SKM-1 treated with dmso at 0.1 percent for 144 hours (cell line): ENCODE measurements at regions not wholly inside any gene's neighbourhood (a gene's known extent, or its start where the extent isn't known, plus 50 kb on each side); places are given as distances from the start of the nearest gene placed in this dataset.
A peak's percentile ranks its signal among the peaks of the same experiment; 100 is the strongest.

Experiments used
- DNase-seq: peaks from one replicate; lab custom pipeline; 2025; ENCODE audit not compliant: unreplicated experiment; lab: John Stamatoyannopoulos, UW

DNA sequence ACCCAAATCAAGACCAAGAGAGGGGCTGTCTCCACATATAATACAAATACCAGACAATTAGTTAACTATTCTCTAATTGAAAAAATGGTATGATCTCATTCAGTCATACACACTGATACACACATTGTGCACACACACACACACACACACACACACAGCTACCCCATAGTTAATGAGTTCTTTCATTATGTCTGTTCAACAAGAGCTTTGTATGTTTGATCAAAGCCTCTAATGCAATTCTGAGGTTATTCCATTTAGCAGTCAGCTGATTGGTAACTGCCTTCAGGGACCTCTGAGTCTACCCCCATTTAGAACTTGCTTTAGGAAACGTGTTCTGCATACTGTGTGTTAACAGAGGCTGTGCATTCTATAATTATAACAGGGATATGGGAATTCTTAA lies 741.4 kb upstream of the LRRTM4 start:
- DNase-seq: no peak

- no peak for DNase-seq
These were observed 742.0 kb upstream of the LRRTM4 start for GRCh38 chr2:78264130-78264529.

DNA sequence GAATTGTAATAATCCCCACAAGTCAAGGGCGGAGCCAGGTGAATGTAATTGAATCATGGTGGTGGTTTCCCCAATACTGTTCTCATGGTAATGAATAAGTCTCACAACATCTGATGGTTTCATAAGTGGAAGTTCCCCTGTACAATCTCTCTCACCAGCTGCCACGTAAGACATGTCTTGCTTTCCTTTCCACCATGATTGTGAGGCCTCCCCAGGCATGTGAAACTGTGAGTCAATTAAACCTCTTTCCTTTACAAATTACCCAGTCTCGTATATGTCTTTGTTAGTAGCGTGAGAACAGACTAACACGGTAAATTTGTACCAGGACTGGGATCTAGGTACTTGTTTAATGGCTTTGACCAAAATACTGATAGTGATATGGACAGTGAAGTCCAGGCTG lies 744.3 kb upstream of the REG3G start:
- no peak for DNase-seq

GRCh38 chr2:78290581-78291214 lies 734.8 kb upstream of the REG3G start:
- DNase-seq: no peak

DNA sequence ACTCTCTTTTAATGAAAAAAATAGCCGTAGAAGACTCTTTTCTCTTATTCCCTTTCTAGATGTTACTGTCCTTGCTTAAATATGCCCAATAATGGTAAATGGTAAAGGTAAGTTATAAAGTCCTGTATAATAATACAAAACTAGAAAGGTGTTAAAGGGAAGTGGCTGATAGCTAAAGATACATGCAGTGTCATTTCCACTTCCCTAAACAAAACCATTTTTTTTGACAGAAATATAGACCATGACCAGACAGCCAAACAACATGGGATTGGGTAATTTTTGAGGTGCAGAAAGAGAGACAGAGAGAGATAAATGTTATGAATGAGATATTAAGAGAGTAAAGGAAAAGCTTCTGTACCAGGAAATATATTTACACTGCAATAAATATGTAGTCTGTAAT lies 731.7 kb upstream of the REG3G start:
- peak; percentile 46 for DNase-seq

DNA sequence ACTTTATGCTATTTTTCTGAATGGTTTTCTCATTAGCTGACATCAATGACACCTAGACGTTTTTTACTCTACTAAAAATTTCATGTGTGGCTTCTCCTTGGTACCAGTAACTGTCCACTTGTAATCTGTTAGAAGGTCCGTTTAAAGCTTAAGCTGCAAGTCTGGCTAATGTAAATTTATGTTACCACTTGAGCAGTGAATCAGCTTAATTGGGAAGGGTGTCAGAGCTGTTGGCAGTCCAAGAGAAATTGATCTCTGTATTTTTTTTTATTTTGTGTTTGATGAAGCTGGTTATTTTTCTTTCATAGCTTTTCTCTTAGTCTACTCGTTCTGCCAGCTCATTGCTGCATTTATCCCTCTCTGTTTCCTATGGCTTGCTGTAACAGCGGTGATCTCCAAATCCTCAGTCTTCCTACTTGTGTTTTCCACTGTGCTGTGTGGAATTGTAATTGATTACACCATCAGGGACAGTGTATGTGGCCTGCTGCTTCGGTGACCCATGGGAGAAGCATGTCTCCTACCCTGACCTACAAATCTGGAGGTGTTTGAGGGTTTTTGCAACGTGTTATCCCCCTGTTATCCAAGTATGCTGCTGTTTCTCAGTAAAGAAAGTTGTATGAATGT lies 724.2 kb upstream of the REG3G start:
- DNase-seq: no peak

GRCh38 chr2:78304678-78305077 lies 720.8 kb upstream of the REG3G start:
- DNase-seq: no peak

GRCh38 chr2:78309460-78309859 lies 716.0 kb upstream of the REG3G start:
- no peak for DNase-seq

- DNase-seq: no peak
These were observed 710.1 kb upstream of the REG3G start for GRCh38 chr2:78315368-78315767.

DNA sequence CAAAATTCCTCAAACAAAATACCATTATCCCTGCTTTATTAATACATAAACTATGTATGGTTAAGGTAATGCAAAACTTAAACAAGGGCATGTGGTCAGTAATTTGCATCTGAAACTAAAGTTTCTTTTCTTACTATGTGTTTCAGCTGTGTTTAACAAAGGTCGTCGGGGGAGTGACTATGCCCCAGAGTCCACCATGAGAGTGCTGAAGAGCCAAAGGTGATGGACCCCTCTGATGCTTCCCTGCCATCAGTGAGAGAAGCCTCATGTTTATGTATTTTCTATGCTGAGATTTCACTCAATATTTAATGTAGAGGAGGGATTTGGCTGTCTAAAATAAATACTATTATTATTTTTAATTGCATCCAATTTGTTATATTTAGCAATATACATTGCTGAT lies 707.2 kb upstream of the REG3G start:
- no peak for DNase-seq

GRCh38 chr2:78330193-78330592 lies 695.3 kb upstream of the REG3G start:
- DNase-seq: no peak

- peak; percentile 22 for DNase-seq
These were observed 674.3 kb upstream of the REG3G start for GRCh38 chr2:78351208-78351607.

DNA sequence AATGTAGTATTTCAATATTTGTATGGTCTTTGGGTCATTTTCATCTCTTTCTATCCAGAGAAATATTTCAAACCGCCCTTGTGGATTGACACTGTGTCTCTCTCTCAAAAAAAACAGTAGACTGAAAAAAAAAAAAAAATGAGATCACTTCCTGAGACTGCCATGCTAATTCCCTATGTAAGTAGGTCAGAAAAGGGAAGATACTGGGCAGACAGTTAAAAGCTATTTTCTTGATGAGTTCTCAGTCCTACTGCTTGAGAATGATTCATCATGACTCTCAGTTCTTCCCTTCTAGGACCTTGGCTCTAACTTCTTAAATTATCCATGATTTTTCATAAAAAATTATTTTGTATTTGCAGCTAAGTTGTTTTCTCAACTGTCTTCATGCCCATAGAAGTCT lies 672.3 kb upstream of the REG3G start:
- DNase-seq: no peak

DNA sequence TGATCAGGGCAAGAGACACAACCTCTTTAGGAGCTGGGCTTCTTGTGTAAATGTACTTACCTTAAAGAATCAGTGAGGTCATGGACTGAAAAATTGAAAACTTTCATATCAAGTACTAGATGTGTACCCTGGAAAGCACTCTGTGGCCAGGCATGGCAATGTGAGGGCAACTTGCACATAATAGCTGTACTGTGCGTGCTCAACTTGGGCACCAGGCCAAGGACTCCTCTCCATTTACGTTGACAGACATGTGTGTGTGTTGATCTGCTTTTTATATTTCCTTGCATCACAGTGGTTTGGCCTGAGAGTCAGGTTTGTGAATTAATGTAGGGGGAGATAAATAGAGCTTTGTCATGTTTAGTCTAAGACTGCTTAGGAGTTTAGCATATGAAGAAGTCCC lies 669.5 kb upstream of the REG3G start:
- no peak for DNase-seq

DNA sequence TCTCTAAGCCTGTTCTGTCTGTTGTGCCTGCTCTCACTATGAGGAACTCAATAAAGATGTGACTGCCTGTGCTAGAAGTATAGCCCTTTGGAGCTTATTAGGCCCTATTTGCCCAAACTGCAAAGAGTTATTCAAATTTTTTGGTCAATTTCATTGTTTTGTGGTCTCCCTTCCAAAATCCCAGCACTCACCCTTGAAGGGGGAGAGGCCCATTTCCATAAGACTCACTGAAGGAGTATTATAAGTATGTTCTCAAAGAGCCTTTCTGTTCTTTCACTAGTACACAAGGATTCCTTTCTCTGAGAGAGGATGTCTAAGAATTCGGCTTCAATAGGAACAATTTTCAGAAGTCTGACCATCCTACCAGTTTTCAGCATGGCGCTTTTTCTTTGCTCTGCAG lies 641.9 kb upstream of the REG3G start:
- DNase-seq: no peak

DNA sequence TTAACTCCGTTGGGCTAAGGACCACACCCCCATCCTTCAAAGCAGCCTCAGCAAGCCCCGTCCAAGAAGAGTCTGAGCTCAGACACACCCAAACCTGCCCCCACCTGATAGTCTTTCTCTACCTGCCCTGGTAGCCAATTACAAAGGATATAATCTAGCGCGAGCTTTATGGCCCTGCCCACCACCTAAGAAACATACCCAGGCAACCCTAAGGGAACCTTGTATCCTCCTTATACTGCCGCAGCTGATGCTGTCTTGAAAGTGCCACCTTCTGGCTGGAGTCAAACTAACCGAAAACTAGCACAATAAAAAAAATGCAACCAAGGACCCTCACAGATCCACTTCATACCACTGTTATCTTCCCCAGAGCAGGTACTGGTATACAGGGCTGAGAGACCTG lies 628.3 kb upstream of the REG3G start:
- no peak for DNase-seq

GRCh38 chr2:78407960-78408794 lies 617.3 kb upstream of the REG3G start:
- no peak for DNase-seq

DNA sequence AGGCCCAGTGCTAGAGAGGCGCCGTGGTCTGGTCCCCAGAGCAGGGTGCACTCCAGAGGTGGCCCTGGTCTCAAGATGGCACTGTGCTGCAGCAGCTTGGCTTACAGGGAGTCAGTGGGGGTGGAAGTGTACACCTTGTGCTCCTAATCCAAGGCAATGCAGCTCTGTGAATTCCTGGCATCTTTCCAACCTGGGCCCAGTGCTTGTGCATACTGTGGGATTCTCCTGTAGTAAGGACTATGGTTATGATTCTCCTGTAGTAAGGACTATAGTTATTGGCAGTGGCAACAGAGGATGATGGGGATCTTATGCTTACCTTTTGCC lies 616.7 kb upstream of the REG3G start:
- DNase-seq: no peak

DNA sequence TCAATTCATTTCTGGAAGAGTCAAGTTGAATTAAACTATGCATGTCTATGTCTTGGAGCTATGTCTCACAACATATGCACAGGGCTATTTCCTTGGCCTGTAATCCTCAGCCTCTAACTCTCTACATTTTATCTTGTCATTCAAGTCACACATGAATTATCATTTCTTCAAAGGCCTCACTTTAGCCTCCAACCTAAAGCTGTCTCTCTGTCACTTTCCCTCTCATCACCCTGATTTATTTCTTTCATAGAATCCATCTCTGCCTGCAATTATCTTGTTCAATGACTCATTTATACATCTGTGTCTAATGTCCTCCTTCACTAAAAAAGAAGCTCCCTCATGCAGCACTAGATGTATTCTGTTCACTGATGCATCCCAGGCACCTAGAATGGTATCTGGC lies 614.2 kb upstream of the REG3G start:
- no peak for DNase-seq

DNA sequence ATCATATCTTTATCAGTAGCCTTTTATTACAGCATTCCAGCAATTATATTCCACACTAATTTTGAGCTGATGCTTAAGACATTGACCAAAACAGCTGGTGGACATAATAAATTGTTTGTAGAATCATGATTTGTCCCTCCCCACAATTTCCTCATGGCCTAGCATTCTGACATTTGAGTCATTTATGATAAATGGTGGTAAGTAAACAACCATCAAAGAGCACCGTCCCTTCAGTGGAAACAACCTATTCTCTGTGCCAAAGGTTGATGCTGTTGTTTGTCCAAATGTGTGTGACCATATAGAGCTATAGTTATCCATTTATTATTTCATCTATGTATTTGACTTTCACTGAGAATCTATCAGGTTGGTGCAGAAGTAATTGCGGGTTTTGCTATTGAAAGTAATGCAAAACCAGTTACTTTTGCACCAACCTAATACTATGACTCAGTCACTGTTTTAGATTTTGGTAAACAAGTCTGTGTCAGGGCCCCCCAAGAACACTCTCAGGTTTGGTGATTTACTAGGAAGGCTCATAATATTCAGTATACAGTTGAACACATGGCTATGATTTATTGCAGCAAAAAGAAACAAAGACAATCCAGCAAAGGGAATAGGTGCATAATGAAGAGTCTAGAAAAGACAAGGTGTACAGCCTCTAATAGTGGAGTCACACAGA lies 608.7 kb upstream of the REG3G start:
- no peak for DNase-seq

DNA sequence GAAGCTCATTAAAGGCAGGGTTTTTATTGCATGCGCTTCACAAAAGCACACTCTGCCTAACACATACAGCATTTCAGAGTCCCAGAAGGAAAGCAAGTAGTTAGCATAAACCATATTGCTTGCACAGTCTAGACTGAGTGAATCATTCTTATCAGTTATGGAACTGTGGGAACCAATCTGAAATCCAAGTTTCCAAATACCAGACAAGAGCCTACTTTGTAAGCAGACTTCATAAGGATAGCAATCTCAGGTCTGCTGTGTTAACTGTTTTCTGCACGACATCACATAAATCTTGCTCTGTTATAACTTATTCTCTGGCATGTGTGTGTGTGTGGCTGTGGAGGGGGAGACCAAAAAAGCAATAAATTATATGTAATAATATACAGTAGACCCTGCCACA lies 608.1 kb upstream of the REG3G start:
- no peak for DNase-seq

GRCh38 chr2:78418021-78418420 lies 607.5 kb upstream of the REG3G start:
- no peak for DNase-seq
